GM21528 (cell line): ENCODE measurements at regions not wholly inside any gene's neighbourhood (a gene's known extent, or its start where the extent isn't known, plus 50 kb on each side); places are given as distances from the start of the nearest gene placed in this dataset.
"Not testable (repeated sequence)": the region's sequence is repeated elsewhere in the genome, so short reads cannot be mapped to it uniquely, and the experiment has no call there.

Source experiments
- ATAC-seq: cut with Tn5 transposase; IDR thresholded peaks from one replicate; pipeline ENCODE4 v1.9.1; 2021; ENCODE audit warnings: mild to moderate bottlenecking, moderate library complexity; ENCODE audit not compliant: unreplicated experiment, low FRiP score

DNA sequence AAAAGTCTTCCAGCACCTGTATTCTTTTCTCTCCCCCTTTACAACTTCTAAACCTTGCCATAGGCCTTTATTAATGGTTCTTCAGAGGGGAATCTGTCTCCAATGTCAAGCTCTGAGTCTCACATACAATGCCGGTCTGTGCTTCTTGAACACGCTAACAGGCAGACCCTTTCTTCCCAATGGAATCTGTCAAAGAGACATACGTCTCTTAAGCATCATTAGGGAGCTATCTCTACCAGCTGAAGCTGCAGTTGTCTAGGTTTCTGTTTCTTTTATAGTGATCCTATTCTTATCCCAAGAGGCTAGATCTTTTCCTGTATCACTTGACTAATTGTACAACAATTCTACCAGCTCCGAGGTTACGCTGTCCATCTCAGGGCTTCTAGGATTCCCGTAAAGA, 560.8 kb upstream of the NBEA start:
- ATAC-seq: no peak

DNA sequence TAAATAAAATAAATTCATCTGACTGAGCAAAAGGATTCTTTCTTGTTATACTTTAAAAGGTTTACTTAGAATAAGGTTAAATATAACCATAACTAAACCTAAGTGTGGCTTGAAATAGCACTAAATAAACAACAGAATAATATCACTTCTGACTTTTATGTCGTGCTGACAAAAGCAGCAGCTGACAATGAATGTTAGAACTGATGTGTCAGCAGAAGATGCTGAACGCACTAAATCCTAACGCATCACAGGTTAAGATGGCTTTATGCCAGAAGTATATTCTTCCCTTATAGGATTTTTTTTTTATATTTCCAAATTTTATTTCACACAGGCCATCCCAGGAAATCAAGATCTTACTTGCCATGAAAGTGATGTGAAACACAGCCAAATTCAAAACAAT, 558.3 kb upstream of the NBEA start:
- no peak for ATAC-seq

DNA sequence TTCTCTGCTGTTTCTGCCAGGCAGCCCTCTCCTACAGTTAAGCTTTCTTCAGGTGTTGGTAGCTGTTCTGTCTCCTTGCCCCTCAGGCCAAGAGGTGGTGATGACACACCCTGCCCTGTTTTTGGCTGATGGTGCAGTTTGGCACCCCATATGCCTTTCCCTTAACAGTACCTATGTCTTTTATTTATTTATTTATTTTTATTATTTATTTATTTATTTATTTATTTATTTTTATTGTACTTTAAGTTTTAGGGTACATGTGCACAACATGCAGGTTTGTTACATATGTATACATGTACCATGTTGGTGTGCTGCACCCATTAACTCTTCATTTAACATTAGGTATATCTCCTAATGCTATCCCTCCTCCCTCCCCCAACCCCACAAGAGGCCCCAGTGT, 555.8 kb upstream of the NBEA start:
- ATAC-seq: not testable (repeated sequence)

DNA sequence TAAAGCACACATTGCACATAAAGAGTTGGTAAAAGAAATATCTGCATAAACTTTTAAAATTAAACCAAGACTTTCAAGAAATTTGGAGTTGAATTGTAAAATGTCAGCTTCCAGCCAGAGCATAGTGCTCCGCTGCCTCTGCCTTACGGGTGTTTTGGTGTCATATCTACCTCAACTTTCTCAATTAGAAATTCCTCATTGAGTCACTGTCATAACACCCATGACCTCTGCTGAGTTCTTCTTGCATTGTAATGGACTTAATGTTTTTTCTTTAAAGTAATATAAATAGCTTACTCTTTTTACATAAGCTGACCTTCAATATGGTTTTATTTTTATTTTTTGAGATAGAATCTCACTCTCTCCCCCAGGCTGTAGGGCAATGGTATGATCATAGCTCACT, 551.0 kb upstream of the NBEA start:
- no peak for ATAC-seq

DNA sequence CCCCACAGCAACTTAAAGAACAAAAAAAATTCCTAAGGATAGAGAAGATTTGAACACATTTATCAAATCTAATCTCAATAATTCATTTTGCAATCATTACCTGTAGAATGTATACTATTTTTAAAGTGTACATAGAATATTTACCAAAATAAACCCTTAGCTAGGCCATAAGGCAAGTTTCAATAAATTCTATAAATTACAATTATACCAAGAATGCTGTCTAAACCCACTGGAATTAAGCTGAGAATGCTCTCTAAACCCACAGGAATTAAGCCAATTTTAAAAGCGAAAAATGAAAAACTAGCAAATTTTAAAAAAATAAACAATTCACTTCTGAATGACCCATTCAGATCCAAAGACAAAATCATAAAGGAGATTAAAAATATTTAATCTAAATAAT, 540.4 kb upstream of the NBEA start:
- no peak for ATAC-seq

DNA sequence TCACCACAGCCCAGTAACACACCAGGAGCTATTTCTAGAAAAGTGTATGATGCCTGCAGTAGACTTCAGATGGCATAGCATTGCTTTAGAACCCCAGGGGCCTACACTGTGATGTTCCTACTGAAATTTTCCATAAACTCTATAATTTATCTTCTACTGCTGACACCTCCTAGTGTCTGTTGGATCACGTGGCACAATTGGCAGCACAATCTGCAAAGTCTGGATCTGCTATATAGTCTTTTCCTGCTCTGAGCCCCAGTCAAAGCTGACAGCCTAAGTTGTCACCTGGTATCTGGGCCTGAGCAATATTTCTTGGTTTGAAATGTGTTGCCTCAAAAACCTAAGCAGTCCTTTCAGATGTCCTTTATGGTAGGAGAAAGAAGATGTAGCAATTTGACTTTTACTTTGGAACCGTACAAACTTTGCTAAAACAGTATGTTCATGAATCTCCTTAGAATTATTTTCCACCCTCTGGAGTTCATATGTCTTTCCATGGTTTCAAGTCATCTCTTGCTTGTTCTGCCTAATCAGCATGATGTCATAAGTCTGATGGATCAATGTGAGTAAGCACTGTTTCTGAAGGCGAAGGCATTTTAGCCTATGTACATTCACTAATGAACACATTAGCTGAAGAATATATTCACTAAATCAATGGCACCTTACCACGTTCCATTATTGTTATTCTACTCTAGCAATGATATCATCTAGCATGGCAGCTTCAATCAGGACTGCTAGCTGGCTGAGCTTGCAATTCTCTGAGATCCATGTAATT, 536.5 kb upstream of the NBEA start:
- no peak for ATAC-seq

DNA sequence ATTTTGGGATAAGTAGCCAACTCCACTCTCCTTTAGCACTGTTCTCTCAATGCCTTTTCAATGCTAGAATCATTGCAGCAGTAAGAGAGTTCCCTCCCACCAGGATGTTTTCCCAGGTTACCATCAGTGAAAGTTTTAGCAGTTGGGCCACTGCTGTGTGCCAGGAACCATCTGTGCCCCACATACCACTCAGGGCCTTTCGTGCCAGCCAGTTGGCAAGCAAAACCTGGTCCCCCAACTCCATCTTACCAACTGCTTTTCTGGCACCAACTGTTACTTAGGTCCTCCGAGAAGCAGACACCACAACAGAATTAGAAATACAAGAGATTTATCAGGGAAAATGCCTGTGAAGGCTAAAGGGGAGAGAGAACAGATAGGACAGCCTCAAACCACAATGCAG, 533.4 kb upstream of the NBEA start:
- ATAC-seq: no peak

DNA sequence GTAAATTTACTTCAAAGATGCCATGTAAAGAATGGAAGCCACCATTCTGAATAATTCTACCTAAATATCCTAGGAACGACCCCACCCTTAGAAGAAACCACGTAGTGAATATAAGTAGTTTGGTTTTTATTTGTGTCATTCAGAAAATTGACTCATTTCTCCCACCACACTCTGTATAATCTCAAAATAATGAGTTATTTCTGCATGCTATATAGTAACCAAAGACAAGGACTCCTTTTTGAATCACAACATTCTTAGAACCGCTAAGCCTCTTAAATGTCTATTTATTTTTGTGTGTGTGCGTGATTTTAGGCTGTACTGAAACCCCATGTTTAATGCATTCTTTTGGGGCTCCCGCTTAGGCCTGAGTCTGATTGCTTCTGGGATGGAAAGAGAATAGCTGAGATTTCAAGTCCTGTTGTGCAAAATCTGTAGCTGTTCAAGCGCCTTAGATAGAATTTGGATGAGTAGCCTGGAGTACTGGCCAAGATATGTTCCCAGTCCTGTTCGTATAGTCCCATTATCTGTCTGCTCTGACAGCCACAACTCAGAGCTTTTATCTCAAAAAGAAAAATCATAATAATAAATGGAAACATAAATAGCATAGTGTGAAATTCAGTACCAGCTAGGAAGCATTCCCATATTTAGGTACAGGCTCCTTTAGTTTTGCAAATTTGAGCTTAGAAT, 532.4 kb upstream of the NBEA start:
- ATAC-seq: no peak

DNA sequence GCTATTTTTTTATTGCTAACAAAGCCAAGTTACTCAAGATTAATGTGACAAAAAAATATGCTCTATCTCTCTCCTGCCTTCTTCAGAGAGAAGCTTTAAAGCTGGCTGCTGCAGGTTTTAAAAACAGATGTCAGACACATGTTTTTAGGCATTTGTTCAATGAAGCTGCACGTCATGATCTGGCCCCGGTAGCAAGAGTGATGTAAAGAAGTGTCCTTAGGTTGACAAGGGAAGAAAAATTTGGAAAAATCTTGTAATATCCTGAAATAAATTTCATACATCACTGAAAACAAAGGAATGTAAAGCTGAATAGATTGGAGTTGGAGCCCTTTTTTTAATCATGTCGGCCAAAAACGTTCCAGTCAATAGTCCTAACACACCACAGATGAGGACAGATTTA, 531.4 kb upstream of the NBEA start:
- no peak for ATAC-seq

DNA sequence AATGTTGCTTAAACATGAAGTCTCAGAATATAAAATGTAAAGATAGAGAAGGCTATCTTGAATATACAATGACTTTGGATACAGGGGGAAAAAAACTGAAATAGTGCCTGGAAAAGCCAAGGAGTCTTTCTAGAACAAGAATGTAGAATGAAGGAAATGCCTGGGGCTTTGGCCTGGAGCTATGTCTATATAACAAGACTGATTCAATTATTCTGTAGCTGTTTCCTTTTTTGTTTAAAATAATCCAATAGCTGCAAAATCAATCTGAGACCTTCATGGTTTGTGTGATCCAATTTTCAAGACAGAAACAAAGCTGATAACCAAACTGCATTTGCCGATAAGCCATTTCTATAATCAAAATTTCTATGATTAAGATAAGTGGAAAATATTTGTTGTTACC, 530.9 kb upstream of the NBEA start:
- no peak for ATAC-seq

DNA sequence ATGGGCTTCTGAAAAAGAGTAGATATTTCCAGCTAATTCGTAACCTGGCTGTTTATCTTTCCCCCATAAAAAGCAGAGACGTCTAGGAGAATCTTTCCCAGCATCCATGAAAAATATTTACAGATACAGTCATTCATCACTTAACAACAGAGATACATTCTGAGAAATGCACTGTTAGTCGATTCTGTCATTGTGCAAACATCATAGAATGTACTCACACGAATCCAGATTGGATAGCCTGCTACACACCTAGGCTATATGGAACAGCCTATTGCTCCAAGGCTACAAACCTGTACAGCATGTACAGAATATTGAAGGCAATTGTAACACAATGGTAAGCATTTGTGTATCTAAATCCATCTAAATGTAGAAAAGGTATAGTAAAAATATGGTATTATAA, 530.2 kb upstream of the NBEA start:
- no peak for ATAC-seq

DNA sequence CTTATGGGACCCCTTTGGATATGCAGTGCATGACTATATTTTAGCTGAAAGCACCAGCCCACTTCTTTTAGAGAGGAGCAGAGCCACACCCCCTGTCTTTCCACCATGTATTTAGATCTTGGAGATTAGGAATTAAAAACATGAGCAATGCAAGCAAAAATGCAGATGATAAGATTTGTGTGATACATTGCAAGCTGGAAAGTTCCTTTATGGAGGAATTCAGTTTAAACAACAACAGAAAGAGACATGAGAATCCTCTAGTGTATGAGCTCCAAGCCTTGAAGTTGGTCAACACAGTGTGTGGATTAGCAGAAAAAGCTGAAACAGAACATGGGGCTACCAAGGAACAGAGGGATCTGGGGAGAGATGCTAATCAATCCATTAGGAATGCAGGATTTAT, 529.8 kb upstream of the NBEA start:
- ATAC-seq: no peak

DNA sequence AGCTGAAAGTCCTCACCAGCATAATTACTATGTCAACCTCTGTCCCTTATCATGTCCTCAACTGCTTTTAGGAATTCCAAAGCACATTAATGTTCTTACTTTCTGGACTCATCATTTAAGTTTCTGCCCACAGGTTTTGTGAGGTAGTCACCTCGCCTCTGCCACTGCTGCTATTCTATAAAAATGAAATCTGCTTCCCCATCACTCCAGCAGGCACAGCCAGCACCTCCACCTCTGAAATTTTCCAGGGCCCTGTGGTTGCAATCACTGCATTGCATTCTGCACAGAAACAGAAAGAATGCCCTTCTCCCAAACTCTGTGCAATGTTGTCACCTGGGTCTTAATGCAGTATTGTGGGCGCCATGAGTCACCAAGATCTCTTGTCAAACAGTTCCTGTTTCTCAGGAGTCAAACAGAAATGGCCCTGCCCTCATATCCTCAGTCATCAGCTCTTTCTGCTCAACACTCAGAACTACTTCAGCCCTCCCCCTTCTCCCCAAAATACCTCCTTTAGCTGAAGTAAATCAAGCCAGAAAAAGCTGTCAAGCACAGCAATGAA, 529.2 kb upstream of the NBEA start:
- no peak for ATAC-seq

DNA sequence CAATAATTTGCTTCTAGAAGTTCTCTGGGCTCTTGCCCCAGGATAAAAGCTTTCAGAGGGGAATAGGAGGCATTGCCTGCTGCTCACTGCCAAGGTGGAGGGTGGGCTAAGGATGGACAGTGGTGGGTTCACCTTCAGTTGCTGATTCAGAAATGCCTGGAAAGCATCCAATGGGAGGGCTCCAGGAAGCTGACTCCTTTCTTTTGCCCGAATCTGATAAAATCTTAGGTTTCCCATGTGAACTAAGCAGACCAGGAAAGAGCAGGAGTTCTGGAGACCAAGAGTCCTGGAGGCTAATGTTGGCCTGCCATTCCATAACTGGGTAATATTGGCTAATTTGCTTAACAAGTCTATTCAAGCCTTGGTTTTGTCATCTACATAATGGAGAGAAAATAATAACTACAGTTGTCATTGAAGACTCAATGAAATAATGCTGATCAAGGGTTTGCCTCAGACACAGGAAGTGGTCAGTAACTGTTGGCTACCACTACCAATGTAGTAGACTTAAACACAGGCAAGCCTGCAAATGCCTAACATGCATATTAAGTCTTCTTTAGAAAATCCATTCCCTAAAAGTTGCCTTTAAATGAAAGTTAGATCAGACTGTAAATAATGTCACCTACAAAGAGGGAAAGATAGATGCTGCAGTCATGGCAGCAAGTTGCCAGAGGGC, 528.4 kb upstream of the NBEA start:
- ATAC-seq: no peak

DNA sequence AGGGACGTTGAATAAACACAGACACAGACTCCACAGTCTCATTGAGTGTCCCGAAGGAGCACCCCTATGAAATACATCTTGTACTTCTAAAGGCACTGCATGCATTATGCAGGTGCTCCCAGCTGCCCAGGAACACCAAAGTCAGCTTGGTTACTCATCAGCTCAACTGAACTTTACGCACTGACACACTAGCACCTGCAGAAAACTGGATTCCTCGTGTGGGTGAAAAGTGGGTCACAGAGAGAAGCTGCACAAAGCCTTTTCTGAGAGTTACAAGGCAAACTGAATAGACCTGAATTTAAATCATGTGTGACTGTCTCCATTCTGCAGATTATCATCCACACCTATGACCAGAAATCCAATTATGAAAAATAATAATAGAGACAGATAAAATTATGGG, 527.5 kb upstream of the NBEA start:
- ATAC-seq: no peak

DNA sequence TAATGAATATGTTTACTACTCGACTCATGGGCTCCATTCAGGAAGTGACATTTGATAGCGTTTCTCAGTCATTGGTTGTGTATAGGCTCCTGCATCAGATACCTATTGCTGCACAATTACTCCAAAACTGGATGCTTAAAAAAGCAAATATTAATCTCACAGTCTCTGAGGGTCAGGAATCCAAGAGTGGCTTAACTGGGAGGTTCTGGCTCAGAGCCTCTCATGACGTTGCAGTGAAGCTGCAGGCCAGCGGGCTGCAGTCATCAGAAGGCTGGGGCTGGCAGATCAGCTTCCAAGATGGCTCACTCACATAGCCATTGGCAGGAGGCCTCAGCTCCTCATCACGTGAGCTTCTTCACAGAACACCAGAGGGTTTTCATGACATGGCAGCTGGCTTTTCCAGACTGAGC, 525.1 kb upstream of the NBEA start:
- ATAC-seq: no peak

DNA sequence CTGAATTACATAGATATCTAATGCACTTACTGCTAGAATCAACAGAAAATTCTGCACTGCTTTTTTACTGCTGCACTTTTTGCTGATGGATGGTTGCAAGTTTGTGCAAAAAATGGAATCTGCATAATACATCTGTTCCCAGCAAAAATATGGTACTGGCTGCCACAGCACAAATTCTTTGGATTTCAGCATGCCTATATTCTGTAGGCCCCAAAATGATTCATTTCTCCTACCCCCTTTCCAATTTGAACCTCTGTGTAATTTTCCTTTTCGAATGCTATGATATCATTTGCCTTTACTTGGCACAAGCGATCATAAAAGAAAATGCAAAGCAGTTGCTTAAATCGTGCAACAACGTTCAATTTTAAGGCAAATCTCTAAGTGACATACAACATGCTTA, 524.2 kb upstream of the NBEA start:
- ATAC-seq: no peak

DNA sequence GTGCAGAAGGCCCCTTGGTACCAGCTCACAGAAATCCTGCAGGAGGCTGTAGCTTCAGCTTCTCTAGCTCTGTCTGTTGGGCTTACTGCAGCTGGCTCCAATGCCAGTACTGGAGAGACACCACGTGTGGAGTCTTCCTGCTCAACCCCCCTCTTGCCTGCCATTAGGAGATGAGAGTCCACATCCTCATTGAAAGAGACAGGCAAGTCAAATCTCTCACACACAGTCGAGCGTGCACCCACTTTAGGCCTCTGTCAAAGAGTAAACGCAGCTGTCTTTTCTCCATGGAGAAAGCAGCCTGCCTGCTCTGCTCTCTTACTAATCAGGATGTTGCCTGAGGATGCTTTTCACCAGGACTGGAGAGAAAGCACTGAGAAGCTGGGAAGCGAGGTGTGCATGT, 523.0 kb upstream of the NBEA start:
- no peak for ATAC-seq

DNA sequence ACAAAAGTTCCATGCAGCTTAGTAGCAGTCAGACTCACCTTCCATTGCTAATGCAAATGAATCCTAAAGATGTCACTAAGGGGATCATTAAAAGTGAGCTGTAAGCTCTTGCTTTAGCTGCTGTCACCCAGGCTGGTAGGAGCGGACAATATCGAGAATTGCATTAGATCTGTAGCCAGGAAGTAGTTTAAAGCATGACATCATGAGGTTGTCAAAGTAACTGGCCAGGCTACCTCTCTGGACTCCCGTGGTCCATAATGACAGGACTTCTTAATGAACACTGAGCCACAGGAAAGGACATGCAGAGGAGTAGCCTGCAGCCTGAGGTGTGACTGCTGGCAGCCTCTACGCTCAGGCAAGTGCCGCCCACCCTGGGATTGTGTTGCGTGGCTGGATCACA, 522.3 kb upstream of the NBEA start:
- no peak for ATAC-seq

DNA sequence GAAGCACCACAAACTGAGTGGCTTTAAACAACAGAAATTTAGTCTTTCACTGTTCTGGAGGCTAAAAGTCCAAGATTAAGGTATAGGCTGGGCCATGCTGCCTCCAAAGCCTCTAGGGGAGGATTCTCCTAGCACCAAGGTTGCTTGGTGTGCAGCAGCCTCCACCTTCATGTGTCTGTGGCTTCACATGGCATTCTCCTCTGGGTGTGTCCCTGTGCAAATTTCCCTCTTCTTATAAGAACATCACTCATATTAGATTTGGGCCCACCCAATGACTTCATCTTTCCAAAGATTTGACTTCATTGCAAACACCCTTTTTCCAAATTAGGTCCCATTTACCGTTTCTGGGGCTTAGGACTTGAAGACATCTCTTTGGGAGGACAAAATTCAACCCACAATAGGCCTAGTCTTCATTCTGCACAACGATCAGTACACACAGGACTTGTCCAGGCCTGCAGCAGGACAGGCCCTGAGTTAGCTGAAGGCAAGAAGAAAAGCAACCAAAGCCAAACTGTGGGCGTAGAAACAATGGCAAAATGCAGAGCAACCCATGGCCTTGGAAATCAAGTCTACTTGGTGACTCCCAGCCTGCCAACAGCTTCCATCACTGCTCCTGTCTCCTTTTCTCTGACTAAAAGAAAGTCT, 521.2 kb upstream of the NBEA start:
- ATAC-seq: no peak

DNA sequence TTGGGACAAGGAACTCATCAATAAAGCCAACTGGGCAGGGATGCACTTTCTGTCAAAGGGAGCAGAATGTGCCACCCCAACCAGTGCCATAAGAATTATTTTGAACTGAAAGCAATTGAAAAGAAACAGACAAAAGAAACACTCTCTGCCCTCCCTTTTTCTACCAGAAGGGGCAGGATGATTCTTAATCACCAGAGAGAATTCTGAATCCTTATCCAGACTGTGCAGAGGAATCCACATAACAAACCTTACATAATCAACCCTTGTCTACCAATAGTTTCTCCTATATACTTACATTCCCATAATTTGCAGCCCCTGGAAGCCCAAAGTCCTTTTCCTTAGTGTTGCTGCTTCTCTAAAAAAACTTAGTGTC, 520.7 kb upstream of the NBEA start:
- no peak for ATAC-seq
